T-helper 2 cell treated with Interferon-gamma antibody and Interleukin-4, amounts not matched to agents 100 ng/mL and 5 ng/mL, for 36 hours (primary cell): ENCODE measurements at regions not wholly inside any gene's neighbourhood (a gene's known extent, or its start where the extent isn't known, plus 50 kb on each side); places are given as distances from the start of the nearest gene placed in this dataset.

Experiments used
- intact Hi-C: fragments of 100-400 bp; cut with micrococcal nuclease; formaldehyde crosslinking; loops from one replicate; pipeline ENCODE4 v1.15.1; 2023

DNA sequence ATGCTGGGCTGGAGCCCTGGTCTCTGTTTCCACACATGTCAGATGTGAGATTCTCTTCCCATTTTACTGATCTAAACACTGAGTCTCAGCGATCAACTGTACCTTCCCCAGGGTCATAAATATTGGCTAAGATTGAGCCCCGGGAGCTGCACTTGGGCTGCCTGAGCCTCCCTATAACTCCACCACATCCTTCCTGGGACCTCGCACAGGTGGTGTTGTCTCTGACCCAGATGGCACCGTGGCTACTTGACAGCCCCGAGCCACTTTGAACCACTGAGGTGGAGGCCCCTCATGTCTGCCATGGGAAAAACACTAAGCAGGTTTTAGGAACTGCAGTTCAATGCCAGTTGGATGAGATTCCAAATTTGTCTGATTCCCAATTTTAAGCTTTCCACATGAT is 586.5 kb downstream of the IRX1 start:
- intact Hi-C loops, result no loop called here

DNA sequence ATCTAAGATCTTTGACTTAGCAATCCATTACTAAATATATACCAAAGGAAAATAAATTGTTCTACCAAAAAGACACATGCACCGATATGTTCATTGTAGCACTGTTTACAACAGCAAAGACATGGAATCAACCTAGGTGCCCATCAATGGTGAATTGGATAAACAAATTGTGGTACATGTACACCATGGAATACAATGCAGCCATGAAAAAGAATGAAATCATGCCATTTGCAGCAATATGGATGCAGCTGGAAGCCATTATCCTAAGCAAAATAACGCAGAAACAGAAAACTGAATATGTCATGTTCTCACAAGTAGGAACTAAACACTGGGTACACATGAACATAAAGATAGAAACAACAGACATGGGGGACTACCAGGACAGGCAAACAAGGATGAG is 589.5 kb downstream of the IRX1 start:
- intact Hi-C loops, result no loop called here

DNA sequence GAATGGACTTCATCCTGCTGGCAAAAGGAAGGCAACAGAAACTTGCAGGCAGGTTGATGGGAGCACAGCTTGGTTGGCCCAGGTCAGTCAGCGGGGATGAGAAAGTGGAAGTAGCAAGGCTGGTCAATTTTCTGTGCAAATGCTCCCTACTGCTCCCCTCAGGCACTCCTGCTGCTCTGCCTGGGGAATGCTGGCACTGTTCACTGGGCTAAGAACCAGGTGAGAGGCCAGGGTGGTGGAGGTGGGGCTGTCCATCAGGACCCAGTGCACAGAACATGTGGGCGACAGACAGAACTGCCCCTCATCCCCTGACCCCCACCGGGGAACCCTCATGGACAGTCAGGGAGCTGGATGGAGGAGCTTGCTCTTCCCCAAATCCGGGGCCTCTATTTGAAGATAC is 593.1 kb downstream of the IRX1 start:
- intact Hi-C loops, result no loop called here

DNA sequence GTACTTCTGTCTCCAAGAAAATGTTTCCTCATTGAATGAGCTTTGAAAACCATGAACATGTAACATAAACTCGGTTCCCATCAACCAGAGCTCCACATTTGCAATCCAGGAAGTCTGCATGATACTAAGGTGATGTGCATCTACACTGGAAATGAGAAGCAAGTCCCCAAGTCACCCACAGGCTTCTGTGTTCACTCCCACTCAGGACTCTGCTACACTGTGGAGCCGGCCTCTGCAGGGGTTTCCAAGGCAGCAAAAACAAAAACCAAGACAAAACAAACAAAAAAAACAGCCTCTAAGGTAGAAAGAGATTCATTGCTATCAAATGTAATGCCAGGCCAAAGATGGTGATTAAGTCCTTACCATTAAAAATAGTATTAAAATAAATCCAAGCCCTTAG is 593.7 kb downstream of the IRX1 start:
- intact Hi-C loops, result no loop called here

DNA sequence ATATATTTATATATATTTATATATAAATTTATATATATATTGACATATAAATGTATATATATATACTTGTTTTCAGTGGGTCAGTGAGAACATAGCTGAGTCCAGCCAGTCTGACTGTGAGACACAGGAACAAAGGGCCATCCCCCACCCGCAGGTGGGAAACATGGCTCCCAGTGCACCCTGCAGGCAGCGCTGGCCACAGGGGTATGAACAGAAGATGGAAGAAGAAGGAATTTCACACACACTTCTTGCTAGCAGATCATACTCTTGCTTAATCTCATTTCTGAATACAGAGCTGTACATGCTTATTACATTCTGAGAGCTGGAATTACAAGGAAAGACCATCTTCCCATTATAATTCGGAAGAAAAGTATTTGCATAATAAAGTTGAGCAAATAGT is 595.4 kb downstream of the IRX1 start:
- intact Hi-C loops, result no loop called here

DNA sequence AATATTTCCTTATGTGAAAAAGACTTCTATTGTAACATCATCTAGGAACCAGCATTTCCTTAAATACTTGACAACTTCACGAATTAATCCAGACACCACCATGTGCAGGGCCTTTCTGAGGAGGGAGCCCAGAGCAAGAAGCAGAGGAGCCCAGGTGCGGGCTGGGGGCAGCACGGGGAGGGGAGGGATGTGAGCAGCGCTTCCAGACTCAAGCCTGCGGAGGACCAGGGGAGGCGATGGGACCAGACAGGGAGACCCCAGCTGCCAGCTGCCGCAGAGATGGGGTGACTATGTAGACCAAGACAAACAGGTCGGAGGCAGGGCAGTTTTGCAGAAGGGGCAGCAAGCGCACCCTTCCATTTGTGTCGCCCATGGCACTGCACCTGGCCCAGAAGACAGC is 596.1 kb downstream of the IRX1 start:
- intact Hi-C loops, result no loop called here

DNA sequence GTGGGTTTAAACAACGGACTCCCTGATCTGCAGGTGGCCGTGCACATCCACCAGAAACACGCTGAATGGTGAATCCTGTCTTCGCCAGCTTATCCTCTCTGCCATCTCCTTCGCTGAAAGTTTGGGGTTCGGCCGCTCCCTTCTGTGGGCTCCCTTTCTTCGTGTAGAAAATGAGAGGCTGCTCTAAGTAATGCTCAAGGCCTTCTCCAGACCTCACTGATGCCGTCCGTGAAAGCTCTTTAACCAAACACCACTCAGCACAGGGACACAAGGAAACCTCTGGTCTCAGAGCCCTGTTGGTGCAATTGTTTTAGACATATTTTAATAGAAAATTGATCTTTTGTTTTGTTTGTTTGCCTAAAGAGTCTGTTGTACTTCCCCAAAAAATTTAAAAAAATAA is 596.5 kb downstream of the IRX1 start:
- intact Hi-C loops, result no loop called here

DNA sequence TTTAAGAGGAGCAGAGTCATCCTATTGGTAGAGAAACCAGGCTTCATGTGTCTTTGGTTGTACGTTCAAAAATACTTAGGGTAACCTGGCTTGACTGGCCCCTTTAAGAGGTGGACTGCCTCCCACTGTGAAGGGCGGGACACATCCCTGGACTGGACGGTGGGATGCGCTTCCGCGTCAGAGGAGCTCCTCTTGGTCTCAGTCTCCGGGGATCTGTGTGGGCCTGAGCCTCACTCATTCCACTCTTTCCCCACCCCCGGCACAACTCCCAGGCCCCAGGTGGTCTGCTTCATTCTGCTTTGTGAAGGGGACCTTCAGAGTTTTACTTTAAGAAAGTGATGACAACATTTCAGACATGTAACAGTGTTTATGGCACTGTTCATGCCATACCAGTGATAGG is 601.1 kb downstream of the IRX1 start:
- intact Hi-C loops, result no loop called here

DNA sequence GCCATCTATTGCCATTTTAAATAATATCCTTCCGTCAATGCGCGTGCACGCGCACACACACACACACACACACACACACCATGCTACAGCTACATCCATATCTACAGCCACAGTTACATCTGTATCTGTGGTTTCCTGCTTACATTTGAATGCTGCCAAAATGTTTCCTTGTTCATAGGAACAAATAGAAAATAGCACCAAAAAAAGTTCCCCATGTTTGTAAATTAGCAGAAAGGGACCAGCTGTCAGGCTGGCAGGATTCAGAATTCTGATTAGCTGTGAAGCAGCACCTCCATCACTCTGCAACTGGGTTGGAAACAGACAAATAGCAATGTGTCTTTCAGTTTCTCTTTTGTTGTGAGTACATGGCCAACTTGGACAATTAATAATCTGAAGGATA is 601.5 kb downstream of the IRX1 start:
- intact Hi-C loops, result no loop called here

DNA sequence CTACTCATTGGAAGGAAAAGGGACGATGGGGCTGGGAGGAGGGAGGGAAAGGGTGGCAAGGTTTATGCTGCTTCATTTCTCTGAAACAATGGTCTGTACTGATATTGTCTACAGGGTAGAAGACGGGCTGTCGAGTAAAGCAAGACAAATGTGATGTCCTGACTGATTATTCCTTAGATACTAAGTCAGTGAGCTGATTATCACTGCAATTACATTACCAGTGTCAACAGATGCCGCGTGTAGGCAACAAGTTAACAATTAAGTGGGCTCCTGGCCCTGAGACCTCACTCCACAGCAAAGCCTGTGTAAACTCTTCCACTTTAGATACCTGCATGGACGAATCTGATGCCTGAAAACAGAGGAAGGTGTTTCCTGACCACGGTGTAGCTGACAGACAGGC is 602.8 kb downstream of the IRX1 start:
- intact Hi-C loops, result no loop called here

DNA sequence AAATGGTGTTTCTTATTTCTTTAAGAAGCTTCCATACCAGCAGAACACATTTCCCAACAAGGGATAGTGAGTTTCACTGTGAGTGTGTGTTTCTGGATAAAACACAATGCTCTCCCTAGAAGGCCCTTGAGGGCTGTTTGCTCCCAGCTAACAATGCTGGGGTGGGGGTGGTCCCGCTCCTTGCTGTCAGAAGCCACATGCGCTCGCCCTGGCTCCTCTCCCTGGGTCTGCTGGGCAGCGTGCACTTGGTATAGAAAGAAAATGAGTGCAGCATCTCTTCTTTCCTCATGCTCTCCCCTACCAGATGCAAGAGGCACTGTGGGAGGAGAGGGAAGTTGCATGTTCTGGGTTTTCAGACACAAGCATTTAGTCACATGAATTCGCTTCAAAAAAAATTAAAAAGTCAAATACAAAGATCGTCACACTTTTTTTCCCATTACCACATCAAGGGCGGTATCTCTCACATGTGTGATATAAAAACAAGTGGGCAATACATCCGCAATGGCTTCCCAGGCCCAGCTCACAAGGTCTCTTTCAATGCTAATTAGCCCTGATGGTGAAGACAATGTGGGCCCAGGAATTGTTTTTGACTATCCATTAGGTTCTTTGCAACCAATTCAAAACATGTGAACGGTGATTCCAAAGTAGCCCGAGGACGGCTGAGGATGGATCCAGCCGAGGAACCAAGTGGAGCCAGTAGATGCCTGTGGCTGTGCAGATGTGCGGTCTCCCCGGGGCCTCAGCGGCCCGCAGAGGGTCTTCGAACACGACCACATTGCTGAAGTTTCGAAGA is 603.6 kb downstream of the IRX1 start:
- intact Hi-C loops, result no loop called here

DNA sequence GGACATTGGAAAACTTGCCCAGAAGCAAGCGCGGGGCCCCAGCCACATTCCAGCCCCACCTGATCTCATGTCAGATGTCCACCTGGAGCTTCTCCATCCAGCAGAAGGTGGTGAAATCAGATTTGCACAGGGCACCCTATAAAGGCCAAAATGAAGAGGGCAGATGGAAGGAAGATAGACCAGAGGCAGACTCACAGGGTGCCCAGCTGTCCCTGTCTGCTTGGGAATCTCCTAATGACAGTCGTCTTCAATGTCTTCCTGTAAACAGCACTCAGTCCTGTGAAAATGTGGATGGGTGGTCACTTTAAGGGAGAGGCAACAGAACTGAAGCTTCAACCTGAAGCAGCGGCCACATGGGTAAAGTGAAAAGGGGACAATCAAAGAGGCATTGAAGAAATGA is 607.5 kb downstream of the IRX1 start:
- intact Hi-C loops, result no loop called here

DNA sequence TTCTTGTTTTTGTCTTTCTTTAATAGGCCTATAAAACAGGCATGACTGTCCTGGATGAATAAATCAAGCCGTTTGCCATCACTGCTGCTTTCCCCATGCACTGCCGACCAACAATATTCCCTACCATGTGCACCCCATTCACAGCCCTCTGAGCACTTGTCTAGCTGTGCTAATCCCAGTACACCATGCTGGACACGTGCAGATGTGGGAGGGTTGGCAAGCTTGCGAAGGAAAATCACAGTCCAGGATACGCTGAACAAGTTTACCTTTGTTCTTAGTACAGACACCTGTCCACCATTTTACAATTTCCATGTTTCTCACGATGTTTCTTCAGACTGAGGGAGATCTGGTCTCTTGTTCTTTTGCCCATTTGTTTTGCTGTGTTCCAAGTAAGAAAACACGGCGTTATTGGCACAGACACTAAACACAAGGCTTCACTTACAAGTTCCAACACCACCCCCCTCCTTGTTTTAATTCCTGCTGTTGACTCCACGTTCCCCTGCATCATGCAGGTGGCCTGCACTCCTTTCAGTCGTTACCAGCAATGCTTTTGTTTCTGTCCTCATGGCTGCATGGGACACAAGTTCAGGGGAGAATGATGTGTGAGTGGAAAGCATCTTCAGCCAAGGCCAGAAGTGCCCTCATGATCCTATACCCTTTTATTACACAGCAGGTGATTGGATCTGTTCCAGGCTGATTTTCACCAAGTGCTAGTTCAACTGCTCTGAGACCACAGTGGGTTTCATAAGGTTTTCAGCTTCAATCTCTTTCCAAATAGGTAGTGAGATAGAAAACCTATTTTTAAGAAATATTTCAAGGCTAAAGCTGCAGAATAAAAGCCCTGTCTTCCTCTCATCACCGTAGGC is 608.9 kb downstream of the IRX1 start:
- intact Hi-C loops, result no loop called here

DNA sequence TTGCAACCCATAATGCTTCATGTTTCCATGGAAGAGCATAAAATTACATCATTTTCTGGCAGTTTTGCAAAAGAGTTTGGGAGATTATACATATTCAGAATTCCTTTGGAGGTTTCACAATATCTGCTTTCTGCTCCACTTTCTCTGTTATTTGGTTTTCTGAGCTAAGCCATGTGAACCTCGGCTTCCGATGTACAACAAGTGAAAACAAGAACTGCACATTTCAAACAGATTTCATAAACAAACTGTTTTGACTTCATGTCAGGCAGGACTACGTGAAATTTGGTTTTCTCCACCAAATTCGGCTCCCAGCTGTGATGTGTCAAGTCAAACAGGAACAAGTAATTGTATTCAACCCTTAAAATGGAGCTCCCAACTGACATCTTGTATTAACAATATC is 609.8 kb downstream of the IRX1 start:
- intact Hi-C loops, result no loop called here

DNA sequence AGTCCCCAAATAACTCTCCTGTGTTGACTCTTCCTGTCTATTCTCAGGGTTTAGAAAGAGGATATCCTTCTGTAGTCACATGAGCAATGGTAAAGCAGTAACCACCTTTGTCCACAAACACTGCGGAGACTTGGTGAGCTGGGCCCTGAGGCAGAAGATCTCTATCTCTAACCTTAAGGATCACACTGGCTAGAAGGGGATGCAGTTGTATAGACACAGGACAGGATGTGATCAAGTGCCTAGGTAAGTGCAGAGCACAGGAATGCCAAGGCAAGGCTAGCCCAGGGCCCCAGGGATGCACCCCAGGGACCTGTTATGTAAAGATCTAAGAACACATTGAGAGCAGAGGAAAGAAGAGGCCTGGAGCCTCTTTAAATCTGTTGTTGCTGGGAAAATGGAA is 610.5 kb downstream of the IRX1 start:
- intact Hi-C loops, result no loop called here

DNA sequence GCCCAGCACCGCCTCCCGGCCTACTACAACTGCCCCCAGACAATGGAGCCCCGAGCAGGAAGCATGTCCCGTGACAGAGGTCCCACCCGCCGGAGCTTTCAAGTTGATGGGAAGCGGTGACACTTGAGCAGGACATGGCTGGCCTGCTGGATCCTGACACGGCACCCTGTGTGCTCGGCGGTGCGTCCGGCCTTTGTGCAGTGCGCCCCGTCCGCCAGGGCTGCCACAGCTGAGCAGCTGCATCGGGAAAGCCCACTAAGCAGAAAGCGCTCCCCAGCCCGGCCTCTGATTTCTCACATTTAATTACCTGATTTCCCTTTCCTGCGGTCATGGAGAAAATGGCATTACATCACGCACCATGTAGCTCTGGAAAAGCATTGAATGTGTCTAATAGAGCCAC is 611.9 kb downstream of the IRX1 start:
- intact Hi-C loops, result no loop called here

DNA sequence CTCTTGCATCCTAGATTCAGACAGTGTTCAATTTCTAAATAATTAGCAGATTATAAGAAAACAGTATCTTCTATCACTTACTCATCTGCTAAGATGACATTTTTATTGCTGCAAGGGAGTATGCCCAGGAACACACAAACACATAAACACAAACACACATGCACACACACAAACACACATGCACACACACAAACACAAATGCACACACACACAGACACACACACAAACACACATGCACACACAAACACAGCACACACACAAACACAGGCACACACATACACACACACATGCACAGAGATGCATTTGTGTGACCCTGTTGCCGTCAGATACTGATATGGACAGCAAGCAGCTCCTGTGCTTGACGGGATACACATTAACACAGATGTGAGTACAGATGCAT is 612.9 kb downstream of the IRX1 start:
- intact Hi-C loops, result no loop called here

DNA sequence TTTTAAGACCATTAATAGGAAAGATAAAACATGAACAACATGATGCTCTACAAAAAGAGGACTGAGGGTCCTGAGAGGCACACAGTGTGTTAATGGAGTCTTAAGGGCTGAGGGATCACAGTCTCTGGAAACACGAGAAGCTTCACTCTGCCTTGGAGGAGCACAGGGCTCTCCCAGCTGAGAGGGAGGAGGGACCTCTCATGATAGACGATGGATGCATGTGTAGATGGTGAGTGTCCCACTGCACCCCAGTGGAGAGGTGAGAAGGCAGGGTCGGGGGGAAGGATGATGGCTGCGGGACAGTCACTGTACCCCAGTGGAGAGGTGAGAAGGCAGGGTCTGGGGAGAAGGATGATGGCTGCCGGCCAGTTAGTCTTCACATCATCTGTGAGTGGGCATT is 613.4 kb downstream of the IRX1 start:
- intact Hi-C loops, result no loop called here

DNA sequence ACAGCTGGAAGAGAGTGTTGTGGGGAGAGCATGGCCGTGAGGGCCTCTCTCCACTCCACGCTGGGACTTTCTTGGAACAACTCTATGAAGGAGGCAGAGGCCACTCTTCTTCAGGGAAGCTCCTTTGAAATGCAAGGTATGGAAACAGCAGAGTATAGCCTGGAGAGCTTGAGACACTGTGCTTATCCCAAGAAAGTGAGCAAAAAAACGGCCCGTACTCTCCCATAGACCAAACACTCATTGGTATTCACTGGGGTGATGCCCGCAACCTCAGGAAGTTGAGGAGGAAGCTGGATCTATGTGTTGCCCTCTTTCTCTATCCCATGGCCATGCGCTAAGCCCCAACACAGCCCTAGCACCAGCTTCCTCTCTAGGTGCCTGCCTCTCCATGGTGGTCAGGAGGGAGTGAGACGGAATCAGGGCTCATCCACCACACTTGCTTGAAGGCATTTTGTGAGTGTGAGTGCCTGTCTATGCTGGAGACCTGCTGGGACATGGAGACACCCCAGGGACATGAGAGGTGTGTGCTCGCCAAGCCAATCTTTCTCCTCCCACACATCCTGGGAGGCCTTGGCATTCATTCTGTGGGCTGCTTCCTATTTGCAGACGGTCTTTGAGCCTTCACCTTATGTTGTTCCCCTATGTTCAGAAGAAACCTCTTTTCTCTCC is 616.6 kb downstream of the IRX1 start:
- intact Hi-C loops, result no loop called here

DNA sequence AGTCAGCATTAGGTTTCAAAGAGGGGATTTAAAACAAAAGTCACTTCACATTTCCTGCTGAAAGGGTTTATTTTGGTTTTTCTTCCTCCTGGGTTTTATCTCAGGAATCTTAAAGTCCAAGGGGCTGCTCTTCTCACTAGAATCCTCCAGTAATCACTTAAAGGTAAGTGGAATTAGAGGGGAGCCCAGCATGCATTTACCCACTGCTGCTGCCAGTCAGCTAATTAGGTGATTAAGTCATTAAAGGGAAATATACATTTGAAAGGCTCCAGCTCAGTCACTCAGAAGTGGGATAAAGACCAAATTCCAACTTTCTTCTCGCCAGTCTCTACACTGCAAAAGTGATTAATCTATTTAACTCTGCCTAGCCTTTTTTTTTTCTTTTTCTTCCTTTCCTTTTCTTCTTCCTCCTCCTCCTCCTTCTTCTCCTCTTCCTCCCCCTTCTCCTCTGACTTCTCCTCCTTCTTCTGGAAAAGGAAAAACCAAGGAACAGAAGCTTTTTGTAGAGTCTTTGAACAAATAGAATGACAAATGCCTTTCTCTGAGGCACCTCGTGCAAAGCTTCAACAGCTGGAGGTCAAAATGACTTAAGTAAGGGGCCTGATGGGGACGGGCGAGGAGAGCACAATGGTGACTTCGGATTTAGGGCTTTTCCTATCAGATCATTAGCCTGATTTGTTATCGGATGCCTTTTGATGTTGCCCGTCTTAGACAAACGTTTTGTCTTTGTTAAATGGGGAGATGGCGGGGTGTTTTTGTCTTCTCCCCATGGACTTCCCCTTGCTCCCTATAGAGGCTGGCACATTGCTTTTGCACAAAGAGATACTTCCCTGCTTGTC is 617.6 kb downstream of the IRX1 start:
- intact Hi-C loops, result no loop called here

DNA sequence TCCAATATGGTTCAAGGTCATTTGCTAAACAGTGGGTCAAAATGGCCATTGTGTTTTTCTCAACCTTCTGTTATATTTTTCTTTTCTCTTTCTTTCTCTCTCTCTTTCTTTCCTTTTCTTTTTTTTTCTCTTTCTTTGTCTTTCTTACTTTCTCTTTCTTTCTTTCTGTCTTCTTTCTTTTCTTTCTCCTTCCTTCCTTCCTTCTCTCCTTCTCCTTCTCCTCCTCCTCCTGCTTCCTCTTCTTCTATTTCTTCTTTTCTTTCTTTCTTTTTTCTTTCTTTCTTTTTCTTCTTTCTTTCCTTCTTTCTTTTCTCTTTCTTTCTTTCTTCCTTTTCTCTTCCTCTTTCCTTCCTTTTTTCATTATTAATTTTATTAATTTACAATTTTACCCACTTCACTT is 619.5 kb downstream of the IRX1 start:
- intact Hi-C loops, result no loop called here
